GM21576 (cell line): ENCODE measurements at regions not wholly inside any gene's neighbourhood (a gene's known extent, or its start where the extent isn't known, plus 50 kb on each side); places are given as distances from the start of the nearest gene placed in this dataset.
"Not testable (repeated sequence)": the region's sequence is repeated elsewhere in the genome, so short reads cannot be mapped to it uniquely, and the experiment has no call there.

ENCODE experiments used
- ATAC-seq: cut with Tn5 transposase; IDR thresholded peaks from one replicate; pipeline ENCODE4 v1.9.1; 2021; ENCODE audit warnings: mild to moderate bottlenecking, moderate library complexity; ENCODE audit not compliant: unreplicated experiment

DNA sequence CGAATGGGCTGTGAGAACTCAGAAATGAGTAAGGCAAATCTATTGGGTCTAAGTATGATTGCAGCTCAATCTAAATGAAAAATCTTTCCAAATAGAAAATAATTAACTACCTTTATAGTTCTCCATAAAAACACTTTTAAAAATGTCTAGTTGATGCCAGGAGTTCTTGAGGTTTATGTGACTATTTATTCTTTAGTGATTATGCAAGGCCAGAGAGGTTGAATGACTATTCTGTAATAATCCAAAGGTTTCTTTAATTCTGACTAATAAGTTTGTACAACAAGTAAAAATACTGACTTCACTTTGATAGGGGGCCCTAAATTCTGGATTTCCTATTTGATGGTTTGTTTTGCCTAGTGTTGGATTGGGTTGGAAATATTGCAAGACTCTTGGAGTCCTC, 461.2 kb downstream of the EPM2A start:
- no peak for ATAC-seq

DNA sequence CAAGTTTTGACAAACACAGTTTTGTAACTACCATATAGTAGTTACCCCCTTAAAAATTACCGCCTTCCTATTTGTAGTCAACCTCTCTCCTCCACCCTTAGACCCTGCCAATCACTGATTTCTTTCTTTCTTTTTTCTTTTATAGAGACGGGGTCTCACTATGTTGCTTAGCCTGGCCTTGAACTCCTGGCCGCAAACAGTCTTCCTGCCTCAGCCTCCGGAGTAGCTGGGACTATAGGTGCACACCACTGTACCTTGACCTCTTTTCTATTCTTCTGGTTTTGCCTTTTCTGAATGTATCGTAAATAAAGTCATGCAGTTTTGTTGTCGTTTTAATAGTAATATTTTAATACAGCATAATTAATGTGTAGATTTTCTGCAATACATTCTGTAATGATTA, 460.3 kb downstream of the EPM2A start:
- ATAC-seq = no peak

DNA sequence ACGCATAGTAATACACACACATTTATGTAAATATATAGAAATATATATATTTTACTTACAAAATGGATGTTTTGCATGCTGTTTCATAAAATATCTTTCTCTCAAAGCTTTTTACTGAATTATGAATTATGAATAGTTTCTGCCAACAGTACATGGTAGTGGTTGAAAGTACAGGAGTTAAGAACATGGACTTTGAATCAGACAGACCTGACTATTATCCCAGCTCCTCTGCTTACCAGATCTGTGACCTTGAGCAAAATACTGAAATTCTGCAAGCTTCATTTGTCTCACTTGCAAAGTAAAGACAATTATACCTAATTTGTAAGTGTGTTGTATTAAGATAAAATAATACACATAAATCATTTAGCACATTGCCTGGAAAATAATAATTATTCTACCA, 459.5 kb downstream of the EPM2A start:
- ATAC-seq = no peak

DNA sequence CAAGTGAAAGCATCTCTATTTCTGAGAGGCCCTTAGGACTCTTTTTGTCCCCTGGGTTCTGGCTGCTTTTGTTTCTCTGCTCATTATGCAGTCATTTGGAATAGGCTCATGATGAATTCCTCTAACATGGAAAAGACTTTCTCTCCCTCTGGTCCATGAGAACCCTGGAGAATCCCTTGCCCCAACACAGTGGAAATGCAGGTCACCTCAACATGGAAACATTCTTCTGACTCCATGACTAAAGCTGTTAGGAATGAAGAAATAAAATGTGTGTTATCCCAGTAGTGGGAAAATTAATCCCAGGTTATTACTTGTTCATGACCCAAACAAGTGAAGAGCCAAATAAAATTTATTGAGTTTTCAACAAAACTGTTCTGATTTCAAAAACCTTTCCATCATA, 458.6 kb downstream of the EPM2A start:
- no peak for ATAC-seq

DNA sequence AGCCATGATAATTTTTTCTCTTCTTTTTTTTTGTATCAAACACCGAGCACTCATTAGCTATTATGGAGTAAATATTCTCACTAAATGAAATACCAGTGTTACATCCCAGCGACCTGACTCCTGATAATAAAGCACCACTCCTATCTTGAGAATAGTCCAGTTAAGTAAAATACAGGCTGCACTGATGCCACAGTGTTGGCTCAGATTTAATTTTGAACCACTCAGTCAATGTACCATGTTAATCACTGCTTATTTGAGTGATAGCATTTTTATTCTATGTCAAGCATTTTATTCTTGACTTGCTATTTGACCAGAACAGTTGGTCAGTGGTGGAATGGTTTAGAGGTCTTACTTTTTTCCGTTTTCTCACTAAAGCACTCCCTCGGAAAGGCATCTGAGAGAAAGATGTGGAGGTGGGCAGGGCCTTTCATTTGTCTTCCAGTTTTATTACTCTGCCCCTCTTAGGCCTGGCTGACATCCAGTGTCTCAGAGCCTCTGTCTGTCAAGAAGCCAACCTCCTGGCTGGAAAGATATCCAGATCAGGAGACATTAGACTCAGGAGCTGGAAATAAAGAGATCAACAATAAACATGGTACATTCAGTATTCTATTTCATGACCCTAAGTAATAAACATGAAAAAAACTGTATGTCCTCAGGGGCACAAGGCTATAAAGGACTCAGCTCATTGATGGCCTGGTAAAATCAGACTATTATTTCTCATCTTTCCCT, 457.8 kb downstream of the EPM2A start:
- ATAC-seq = no peak

DNA sequence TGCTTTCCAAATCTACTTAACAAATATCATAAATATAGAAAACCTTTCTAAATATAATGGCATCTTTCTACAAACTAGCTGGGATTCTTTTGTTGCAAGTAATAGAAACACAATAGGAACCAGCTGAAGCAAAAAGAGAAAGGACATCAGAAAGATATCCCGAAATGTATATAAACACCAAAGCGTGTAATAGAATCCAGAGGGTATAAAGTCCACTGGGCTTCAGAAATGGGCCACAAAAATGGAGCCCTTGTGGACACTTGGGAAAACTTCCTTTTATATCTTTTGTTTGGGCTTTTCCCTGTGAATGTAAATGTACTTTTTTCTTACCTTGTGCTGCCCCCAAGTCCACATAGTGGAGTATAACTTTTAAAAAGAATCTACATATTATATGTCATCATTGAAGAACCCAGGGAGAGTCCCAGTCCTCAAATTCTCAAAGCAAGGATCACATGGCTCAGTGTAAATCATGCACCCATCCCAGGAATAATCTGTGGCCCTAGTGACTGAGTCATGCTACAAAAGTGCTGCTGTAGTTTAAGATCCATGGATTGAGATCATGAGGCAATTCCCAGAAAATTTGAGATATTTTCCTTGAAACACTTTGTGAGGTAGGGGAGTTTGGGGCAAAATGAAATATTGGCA, 457.0 kb downstream of the EPM2A start:
- no peak for ATAC-seq

DNA sequence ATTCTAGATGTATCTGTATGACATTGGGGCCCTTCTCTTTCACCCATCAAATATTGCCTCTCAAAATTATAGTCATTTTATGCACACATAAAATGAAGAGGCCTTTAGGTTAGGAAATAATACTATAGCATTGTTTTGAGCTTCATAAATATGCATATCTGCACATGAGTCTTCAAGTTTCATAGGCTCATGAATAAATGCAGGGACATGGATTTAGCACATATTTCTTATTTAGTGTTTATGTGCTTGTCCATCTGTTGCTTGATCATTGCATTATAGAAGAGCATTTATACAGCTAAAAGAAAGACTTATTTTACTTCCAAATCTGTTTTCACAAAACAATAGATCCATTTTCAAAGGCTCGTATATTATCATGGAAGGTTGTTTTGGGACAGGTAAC, 455.8 kb downstream of the EPM2A start:
- ATAC-seq = no peak

DNA sequence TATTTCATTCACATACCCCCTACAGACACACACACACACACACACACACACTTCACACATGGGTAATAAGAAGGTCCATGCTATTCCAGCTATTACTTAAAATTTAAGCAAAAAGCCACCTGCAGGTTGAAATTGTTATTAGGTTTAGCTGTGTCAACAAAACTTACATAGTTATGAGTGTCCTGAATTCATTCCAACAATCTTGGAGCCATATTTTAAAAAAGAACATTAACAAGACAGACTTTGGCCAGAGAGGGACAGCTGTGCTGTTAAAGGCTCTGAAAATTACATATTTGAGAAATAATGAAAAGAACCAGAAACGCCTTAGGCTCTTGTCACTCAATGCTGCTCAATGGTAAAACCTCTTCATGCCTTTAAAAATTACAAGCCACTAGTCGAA, 455.3 kb downstream of the EPM2A start:
- ATAC-seq = no peak

DNA sequence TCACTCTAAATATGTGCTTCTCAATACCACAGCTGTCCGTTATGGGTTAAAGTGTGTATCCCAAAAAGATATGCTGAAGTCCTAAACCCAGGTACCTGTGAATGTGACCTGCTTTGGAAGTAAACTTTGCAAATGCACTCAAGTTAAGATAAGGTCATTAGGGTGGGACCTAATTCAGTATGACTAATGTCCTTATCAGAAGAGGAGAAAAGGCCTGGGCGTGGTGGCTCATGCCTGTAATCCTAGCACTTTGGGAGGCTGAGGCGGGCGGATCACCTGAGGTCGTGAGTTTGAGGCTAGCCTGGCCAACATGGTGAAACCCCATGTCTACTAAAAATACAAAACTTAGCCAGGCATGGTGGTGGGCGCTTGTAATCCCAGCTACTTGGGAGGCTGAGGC, 452.1 kb downstream of the EPM2A start:
- ATAC-seq = not testable (repeated sequence)

DNA sequence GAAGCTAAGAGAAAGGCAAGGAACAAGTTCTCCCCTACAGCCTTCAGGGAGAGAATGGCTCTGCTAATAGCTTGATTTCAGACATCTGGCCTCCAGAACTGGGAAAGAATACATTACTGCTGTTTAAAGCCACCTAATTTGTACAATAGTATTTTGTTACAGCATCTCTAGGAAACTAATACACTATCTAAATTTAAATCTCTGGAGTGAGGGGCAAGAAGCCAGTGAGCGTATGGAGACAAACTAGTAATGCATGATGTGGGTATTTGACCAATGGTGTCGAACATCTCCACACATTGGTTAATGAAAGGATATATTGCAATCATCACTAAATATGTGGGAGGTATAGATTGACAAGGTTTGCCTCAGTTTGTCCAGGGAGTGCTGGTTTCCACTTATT, 451.5 kb downstream of the EPM2A start:
- no peak for ATAC-seq

DNA sequence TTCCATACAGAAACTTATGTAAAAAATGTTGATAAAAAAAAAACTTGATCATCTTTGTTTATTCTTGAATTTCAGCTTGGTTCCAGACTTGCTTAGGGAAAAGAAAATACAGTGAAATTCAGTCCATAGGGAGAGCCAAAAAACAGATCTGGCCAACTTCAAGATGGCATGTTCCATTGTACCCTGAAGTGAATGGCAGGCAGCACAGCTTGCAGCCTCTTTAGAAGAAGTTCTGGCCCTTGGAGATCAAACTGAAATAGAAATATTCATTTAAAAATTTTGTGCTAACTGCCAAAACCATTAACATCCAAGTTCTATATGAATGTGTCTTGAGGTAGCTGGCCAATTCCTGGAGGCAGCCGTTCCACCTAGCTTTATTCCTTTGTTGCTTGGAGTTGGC, 448.4 kb downstream of the EPM2A start:
- ATAC-seq = no peak

DNA sequence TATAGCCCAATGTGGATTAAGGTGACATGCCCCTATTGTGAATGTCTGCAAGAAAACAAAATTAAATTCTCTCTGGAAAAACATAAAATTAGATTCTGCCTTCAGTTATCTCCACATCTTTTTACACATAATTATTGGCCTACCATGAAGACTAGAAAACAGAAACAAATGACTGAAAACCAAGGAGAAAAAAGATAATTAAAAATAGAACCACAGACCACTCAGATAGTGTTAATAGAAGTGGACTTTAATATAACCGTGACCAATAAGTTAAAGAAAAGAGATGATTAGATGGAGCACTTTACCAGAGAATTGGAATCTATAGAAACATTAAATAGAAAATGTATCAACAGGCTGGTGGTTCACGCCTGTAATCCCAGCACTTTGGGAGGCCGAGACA, 445.7 kb downstream of the EPM2A start:
- ATAC-seq = no peak

DNA sequence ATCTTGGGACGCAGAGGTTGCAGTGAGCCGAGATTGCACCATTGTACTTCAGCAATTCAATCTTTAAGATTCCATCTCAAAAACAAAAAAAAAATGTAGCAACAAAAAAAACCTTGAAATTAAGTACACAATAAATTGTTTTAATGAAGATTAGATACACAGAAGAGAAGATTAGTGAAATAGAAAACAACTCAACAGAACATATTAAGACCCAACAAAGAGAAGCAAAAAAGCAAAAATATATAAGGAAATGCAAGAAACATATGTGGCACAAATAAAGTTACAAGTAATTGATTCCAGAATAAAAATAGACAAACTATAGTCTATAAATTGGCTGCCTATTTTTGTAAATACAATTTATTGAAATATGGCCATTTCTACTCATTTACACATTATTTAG, 445.2 kb downstream of the EPM2A start:
- ATAC-seq = no peak

DNA sequence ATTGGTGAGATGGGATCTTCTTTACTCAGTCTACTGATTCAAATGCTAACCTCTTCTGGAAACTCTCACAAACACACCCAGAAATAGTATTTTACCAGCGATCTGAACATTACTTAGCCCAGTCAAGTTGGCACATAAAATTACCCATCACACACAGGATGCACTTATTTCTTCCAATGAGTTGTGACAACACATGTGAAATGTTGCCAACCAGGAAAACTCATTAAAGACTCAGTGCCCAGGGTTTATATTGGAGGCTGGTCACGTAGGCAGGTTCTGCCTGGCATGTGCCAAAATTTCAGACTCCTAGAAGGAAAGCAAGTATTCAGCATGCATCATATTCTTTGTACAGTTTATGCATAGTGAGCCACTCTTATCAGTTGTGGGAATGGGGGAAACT, 443.3 kb downstream of the EPM2A start:
- ATAC-seq = no peak

DNA sequence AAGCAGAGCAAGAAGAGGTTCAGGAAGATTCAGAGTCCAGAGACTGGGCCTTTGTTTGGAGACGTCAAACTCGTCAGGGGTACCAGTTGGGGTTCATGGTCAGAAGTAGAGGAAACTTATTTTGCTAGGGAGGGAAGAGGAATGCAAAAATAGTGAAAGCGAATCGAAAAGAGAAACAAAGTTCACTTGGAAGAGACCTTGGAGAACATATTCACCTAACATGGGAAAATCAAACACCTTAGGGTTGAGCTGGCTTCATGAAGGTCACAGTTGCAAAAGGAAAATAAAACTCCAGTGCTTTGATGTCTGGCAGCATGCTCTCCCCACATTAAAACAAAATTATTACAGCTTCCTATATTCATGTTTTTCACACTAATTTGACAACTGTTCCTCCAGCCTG, 440.4 kb downstream of the EPM2A start:
- no peak for ATAC-seq

DNA sequence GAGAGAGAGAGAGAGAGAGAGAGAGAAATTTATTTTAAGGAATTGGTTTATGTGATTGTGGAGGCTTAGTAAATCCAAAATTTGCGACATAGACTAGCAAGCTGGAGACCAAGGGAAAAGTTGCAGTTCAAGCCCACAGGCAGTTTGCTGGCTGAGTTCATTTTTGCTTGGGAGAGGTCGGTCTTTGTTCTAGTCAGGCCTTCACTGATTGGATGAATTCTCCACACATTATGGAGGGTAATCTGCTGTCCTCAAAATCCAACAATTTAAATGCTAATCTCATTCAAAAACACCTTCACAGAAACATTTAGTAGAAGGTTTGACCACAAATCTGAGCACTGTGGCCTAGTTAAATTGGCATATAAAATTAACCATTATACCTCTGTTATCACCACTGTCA, 439.6 kb downstream of the EPM2A start:
- ATAC-seq = no peak

DNA sequence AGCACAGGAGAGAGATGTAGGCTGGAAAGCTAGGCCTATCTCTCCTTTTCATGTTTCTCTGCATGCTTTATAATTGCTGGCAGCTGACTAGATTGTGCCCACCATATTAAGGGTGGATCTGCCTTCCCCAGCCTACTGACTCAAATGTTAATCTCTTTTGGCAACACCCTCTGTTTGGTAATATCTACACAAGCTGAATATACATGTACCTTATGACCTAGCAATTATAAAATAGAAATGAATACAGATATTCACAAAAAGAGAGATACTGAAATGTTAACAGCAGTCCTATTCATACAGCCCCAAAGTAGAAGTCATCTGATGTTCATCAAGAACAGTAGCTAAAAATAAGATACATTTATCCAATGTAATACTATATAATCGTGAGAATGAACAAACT, 429.6 kb downstream of the EPM2A start:
- no peak for ATAC-seq

DNA sequence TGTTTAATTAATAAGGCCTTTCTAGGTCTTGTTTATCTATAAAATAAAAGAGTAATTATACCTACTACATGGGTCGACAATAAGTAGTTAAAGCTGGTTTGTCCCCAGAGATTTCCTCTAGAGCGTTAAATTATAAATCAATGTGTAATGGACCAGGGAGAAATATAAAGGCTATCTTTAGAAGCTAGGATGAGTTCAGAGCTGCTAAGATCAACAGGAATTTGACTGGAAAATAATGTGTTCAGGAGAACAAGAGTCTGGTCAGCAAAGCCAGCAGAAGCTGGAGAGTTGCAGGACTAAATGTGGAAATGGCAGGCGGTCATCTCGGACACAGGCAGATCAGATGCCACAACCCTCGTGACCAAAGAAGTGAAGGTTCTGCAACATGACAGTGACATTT, 428.8 kb downstream of the EPM2A start:
- ATAC-seq = no peak

DNA sequence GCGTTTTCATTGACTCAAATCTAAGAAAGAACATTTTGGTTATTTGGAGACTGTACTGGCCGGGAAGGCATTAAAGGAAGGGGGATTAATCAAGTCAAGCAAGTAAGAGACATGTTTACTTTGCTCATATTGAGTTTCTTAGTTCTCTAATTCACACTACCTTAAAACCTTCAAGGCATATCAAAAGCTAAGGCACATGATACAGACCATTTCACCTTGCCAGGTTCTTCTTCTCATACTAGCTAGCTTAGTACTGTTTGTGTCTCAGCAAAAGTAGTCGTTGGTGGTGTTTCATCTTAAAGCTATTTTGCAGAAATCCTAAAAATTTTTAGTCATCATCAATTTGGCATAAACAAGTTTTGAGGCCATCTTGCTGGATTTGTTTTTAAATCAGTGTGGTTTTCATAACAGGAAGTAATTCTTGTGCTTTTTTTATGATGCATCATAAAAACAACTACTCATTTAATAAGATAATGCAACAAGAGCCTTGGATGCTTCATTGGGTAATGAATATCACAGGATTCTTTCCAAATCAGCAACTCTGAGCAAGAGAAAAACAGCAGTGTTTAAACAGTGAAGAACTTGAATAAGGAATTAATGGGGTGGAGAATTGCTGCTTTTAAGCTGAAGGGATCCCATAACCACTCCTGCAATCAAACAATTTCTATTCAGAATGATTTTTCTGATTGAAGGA, 425.3 kb downstream of the EPM2A start:
- no peak for ATAC-seq

DNA sequence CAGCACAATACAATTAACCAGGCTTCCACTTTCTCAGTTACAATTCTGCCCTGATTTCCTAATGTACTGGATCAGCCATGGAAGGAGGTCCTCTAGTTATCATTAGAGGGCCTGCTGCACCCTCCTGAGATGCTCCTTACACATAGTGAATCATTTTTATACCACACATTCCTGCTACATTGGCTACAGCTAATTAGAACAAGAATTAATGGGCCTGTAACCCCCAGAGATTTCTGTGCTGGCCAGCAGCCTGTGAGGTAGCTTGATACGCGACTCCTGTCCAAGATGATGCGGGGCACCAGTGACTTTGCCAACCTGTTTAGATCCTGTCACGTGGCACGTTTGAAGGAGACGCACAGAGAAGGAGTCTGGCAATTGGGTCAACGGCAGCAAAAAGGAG, 422.8 kb downstream of the EPM2A start:
- no peak for ATAC-seq

DNA sequence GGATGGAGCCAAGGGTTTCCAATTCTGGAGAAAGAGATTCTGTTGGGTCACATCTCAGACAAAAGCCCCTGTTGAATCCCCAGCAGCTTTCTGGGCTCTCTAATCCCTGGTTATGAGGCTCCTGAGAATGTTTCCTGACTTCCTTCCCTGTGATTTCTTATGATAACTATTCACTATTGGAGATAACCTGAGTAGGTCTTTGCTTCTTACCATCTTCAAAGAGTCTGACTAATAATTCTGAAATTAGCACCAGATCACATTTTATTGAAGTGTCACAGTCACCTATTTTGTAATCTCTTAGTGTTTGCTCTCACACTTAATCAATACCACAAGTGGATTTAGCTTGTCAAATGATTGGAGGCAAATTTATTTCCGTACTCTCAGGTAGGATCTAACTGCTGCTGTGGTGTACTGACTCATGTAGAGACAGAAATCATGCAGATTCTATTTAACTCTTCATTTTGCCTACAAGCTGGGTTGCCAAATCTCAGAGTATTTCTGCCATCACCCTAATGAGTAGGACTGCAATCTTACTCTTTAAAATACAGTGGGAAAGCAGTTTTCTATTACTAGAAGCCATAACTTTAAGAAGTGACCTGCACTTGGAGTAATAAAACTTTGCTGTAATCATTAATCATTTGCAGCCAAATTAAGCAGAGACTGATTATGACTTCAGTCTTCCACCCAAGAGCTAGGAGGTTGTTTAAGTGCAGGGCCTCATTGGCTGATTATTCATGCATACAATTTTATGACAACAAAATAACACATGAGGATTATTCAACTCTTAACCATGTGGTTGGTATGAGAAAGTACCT, 422.1 kb downstream of the EPM2A start:
- ATAC-seq = no peak
